Natural killer cell (primary cell): ENCODE measurements at regions not wholly inside any gene's neighbourhood (a gene's known extent, or its start where the extent isn't known, plus 50 kb on each side); places are given as distances from the start of the nearest gene placed in this dataset.

Source experiments
- ATAC-seq, 3 donors: fragments of 150-1000 bp in 2 of 3; fragments of 200-7000 bp in 1 of 3; cut with Tn5 transposase; 1 replicate in 1 of 3; 2 replicates in 2 of 3; pipeline ENCODE4 v1.10.0; 2021; ENCODE audit warnings: mild to moderate bottlenecking in 2 of 3, moderate library complexity in 2 of 3
- DNase-seq, 2 donors: peaks; one replicate each; pipeline versions ENCODE4 v3.0.0 to v3.0.0-alpha.2; 2013 to 2021; ENCODE audit warnings: mixed read lengths in 1 of 2
- H3K27ac ChIP-seq: one replicate; pipeline ENCODE4 v1.5.1; 2013; ENCODE audit warnings: mild to moderate bottlenecking, low read length
- H3K27me3 ChIP-seq: one replicate; pipeline ENCODE4 v1.6.1; 2013; ENCODE audit warnings: low read length; ENCODE audit not compliant: control insufficient read depth, insufficient read depth
- H3K36me3 ChIP-seq: one replicate; pipeline ENCODE4 v1.6.1; 2013; ENCODE audit warnings: low read length; ENCODE audit not compliant: control insufficient read depth, insufficient read depth
- H3K4me1 ChIP-seq: one replicate; pipeline ENCODE4 v1.6.1; 2013; ENCODE audit warnings: low read length; ENCODE audit not compliant: control insufficient read depth, insufficient read depth
- H3K4me3 ChIP-seq: one replicate; pipeline ENCODE4 v1.5.1; 2013; ENCODE audit warnings: low read length
- H3K9me3 ChIP-seq: one replicate; pipeline ENCODE4 v1.6.1; 2013; ENCODE audit warnings: low read length; ENCODE audit not compliant: control insufficient read depth, insufficient read depth
- H3K27ac Mint-ChIP-seq, 2 donors: one replicate each; pipeline ENCODE4 v1.8.0; 2022; ENCODE audit warnings: mild to moderate bottlenecking in 2 of 2, mixed read lengths in 2 of 2, moderate library complexity in 1 of 2
- H3K27me3 Mint-ChIP-seq, 2 donors: one replicate each; pipeline ENCODE4 v1.8.0; 2022; ENCODE audit warnings: low read depth in 2 of 2, mixed read lengths in 2 of 2
- H3K36me3 Mint-ChIP-seq: one replicate; pipeline ENCODE4 v1.8.0; 2022; ENCODE audit warnings: mixed read lengths
- H3K4me1 Mint-ChIP-seq, 2 donors: one replicate each; pipeline ENCODE4 v1.8.0; 2022; ENCODE audit warnings: mixed read lengths in 2 of 2
- H3K4me3 Mint-ChIP-seq: one replicate; pipeline ENCODE4 v1.8.0; 2022; ENCODE audit warnings: mild to moderate bottlenecking, moderate library complexity, mixed read lengths
- H3K9me3 Mint-ChIP-seq, 2 donors: one replicate each; pipeline ENCODE4 v1.8.0; 2022; ENCODE audit warnings: mixed read lengths in 2 of 2
- CTCF ChIP-seq: fragments of 200-600 bp; IDR thresholded peaks from one replicate; pipeline ENCODE4 v1.8.0; 2022; ENCODE audit warnings: antibody characterized with exemption
- whole genome bisulfite sequencing: methylation state at CpG from one replicate; pipeline ENCODE4 v1.1.7; 2013; ENCODE audit warnings: missing lambda C conversion rate; ENCODE audit not compliant: insufficient coverage; 5-methylcytosine and 5-hydroxymethylcytosine counted together
- intact Hi-C: fragments of 100-400 bp; cut with micrococcal nuclease; formaldehyde crosslinking; loops from one replicate; pipeline ENCODE4 v1.14.2; 2022

GRCh38 chr6:114608091-114608490 is 265.3 kb upstream of the HS3ST5 start:
- H3K4me3 ChIP-seq: no peak overlapping the region
- DNase-seq: no peak
- H3K36me3 ChIP-seq: no peaks in the 10 kb centered on the region
- Mint-ChIP-seq H3K36me3 (no peaks in the 10 kb centered on the region), H3K27ac (no peak overlapping the region), H3K4me3 (no peak overlapping the region), H3K27me3 (no peaks in the 10 kb centered on the region), H3K9me3 (peaks cover 11 to 14% of the 10 kb centered on the region in 2 donors), H3K4me1 (no peaks in the 10 kb centered on the region)
- no peak overlapping the region for H3K27ac ChIP-seq
- intact Hi-C loops: no loop called here
- ATAC-seq: no peak
- no peak for TF ChIP-seq CTCF
- H3K27me3 ChIP-seq: no peaks in the 10 kb centered on the region
- no peaks in the 10 kb centered on the region for H3K4me1 ChIP-seq
- no peaks in the 10 kb centered on the region for H3K9me3 ChIP-seq
- 57% methylated on average over 2 of the region's 2 CpGs for WGBS

- H3K9me3 ChIP-seq: no peaks in the 10 kb centered on the region
- no peak overlapping the region for H3K27ac ChIP-seq
- H3K4me3 Mint-ChIP-seq: no peak overlapping the region
- no peak for TF ChIP-seq CTCF
- no peaks in the 10 kb centered on the region for H3K27me3 ChIP-seq
- 76% methylated on average over 3 of the region's 3 CpGs for WGBS
- H3K4me1 ChIP-seq: no peaks in the 10 kb centered on the region
- intact Hi-C loops: no loop called here
- no peak for ATAC-seq
- H3K4me1 Mint-ChIP-seq: no peaks in the 10 kb centered on the region
- H3K27me3 Mint-ChIP-seq: no peaks in the 10 kb centered on the region
- H3K4me3 ChIP-seq: no peak overlapping the region
- H3K36me3 ChIP-seq: no peaks in the 10 kb centered on the region
- H3K9me3 Mint-ChIP-seq: peaks cover 3 to 14% of the 10 kb centered on the region in 2 donors
- no peak overlapping the region for H3K27ac Mint-ChIP-seq
- DNase-seq: no peak
- H3K36me3 Mint-ChIP-seq: no peaks in the 10 kb centered on the region
Measured at GRCh38 chr6:114605656-114606055, 262.8 kb upstream of the HS3ST5 start.

- intact Hi-C loops: no loop called here
- Histone ChIP-seq H3K27me3 (no peaks in the 10 kb centered on the region), H3K27ac (no peak overlapping the region), H3K36me3 (no peaks in the 10 kb centered on the region), H3K4me3 (no peak overlapping the region), H3K9me3 (no peaks in the 10 kb centered on the region), H3K4me1 (no peaks in the 10 kb centered on the region)
- DNase-seq: no peak
- H3K36me3 Mint-ChIP-seq: no peaks in the 10 kb centered on the region
- 63% methylated on average over 1 of the region's 1 CpG for WGBS
- no peaks in the 10 kb centered on the region for H3K4me1 Mint-ChIP-seq
- ATAC-seq: no peak
- H3K9me3 Mint-ChIP-seq: peaks cover 4 to 14% of the 10 kb centered on the region in 2 donors
- H3K4me3 Mint-ChIP-seq: no peak overlapping the region
- H3K27ac Mint-ChIP-seq: no peak overlapping the region
- no peak for TF ChIP-seq CTCF
- no peaks in the 10 kb centered on the region for H3K27me3 Mint-ChIP-seq
Measured at GRCh38 chr6:114600381-114600780, 257.6 kb upstream of the HS3ST5 start.

- Mint-ChIP-seq H3K27ac (no peak overlapping the region), H3K9me3 (peaks cover 7 to 14% of the 10 kb centered on the region in 2 donors), H3K4me3 (no peak overlapping the region), H3K36me3 (no peaks in the 10 kb centered on the region), H3K27me3 (no peaks in the 10 kb centered on the region), H3K4me1 (no peaks in the 10 kb centered on the region)
- Histone ChIP-seq H3K27me3 (no peaks in the 10 kb centered on the region), H3K27ac (no peak overlapping the region), H3K9me3 (no peaks in the 10 kb centered on the region), H3K36me3 (no peaks in the 10 kb centered on the region), H3K4me3 (no peak overlapping the region), H3K4me1 (no peaks in the 10 kb centered on the region)
- 85% methylated on average over 2 of the region's 2 CpGs for WGBS
- TF ChIP-seq CTCF: no peak
- DNase-seq: no peak
- intact Hi-C loops: no loop called here
- no peak for ATAC-seq
Measured at GRCh38 chr6:114595591-114595990, 252.8 kb upstream of the HS3ST5 start.
